Activated naive CD4-positive, alpha-beta T cell treated with anti-CD3 and anti-CD28 coated beads, Interleukin-2, amount 50 U/mL, for 16 hours (primary cell): ENCODE measurements at regions not wholly inside any gene's neighbourhood (a gene's known extent, or its start where the extent isn't known, plus 50 kb on each side); places are given as distances from the start of the nearest gene placed in this dataset.
"Not testable (repeated sequence)": the region's sequence is repeated elsewhere in the genome, so short reads cannot be mapped to it uniquely, and the experiment has no call there.

Experiments used
- DNase-seq: peaks from one replicate; pipeline ENCODE4 v3.0.0-alpha.2; 2020

DNA sequence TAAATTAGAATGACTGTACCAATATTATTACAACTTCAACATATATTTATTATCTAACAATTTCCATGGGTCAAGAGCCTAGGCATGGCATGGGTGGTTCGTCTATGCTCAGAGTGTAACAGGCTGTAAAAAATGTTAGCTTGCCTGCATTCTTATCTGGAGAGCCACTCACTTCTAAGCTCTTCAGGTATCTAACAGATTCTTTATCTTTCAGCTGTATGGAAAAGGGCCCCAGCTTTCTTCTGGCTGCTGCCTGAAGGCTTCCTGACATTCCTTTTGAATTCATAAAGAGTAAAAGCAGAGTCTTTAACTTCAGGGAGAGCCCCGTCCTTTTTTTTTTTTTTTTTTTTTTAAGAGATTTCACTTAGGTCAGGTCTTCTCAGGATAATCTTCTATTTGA is 648.8 kb downstream of the NXPH1 start:
- DNase-seq = no peak

DNA sequence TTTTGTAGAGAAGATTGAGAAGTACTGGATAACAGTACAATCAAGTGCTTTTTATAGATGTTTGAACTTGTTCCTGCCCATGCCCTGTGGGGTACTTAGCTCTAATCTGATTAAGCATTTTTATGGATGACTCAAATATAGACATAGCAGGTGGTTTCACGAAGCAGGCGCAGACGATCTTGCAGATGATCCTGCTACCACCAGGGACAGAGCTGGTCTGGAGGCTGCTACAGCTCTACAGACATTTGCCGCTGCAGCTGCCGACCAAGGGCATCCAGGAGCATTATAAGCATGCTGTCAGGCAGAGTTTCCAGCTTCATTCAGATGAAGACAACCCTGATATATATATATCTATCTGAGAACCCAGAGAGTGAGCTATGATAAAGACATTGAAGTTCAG is 650.4 kb downstream of the NXPH1 start:
- DNase-seq = no peak

DNA sequence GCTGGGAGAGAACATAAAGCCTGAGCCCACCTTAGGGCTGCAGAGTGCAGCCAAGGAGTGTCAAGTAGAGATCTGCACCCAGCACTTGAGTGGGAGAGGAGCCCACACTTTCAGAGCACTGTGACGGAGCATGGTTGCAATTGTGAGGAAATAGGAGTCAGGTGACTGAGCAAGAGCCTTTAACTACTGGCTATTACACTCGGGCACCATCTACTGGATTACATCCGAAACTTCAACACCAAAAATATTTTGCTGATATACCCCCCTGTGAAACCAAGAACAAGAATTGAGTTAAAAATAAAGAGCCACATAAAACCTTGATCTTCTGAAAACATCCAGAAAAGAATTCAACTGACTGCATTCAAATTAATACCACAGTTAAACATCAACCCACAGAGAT is 657.9 kb downstream of the NXPH1 start:
- DNase-seq = no peak

DNA sequence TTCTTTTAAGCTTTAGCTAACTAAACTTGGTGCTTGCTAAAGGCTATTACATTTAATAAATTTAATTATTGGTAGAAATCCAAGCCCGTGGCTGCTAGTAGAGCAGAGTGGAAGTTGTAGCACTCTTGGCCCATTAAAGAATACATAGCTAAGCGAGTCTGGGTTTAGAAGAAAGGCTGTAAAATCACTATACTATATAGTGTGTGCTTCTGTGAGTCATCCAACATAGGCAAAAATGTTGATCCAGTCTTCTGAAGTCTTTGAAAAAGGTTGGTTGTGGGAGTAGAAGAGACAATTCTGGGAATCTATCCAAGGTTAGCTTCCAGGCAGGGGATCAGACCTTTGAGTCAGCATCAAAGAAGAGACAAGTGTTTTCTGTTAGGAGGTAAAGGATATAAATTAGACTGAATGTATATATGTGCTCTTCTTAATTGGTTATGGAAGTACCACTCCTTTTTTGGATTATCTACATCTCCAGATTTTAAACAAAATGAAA is 664.2 kb downstream of the NXPH1 start:
- no peak for DNase-seq

DNA sequence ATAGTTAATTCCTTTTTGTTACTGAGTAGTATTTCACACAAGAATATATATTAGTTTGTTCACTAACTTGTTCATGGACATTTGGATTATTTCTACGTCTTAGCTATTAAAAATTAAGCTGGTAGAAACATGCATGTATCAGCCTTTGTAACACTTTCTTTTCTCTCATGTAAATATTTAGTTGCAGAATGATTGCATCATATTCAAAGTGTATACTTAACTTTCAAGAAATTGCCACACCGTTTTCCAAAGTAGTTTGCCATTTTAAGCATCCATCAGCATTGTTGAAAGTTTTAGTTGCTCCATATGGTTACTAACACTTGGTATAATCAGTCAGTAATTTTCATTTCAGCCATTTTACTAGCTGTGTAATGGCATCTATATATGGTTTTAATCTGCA is 666.9 kb downstream of the NXPH1 start:
- DNase-seq = no peak

DNA sequence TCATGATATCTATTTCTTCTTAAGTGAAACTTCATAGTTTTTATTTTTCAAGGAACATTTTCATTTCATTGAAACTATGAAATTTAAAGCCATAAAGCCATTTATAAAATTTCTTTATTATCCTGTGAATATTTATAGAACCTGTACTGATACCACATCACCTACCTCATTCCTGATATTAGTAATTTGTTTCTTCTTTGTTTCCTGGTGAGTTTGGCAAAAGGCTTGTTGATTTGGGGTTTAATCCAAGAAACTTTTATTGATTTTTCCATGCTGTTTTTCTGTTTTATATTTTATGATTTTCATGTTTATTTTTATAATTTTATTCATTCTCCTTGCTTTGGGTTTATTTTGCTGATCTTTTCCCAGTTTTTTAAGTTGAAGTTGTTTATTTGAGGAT is 669.4 kb downstream of the NXPH1 start:
- DNase-seq = no peak

DNA sequence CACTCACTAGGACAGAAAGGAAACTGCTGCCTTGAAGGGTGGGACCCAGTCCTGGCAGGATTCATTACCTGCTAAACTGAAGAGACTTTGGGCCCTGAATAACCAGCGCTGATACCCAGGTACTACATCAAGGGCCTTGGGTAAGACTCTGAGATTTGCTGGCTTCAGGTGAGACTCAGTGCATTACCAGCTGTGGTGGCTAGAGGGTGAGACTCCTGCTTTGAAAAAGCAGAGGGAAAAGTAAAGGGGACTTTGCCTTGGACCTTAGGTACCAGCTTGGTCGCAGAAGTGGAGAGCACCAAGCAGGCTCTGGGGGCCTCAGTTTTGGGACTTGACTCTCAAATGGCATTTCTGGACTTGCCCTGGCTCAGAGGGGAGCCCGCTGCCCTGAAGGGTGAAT is 673.3 kb downstream of the NXPH1 start:
- no peak for DNase-seq

DNA sequence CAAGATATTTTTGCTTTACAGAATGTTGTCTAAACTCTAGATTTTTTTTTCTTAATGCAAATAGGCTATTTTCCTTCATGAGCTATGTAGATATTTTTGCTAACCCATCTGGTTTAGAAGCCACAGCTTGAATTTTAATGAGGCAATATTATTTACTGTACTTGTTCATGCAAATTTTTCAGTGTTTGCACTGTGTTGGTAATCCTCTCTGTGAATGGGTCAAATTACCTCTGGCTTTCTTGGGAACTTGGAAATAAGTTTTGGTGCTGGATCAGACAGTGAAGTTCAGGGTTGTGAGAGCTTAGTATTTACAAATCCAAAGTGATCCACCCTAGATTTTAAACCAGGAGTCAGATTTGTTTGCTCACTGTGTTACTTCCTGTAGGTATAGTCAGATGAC is 686.9 kb downstream of the NXPH1 start:
- DNase-seq = no peak

DNA sequence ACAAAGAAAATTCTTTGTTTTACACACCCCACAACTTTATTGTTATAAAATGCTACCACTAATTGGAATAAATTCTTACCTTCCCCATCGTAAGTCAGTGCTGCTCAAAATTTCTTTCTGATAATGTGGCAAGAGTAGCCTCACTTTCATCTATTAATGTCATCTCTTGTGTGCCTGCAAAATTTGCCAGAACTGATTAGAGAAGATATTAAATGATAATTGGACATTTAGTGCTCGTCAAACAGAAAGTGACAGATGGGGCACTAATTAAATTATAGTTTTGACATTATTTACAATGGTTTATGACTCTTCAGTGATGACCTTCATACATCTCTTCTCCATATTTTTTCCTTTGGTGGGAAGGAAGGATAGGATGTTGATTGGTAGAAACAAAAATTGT is 690.9 kb downstream of the NXPH1 start:
- no peak for DNase-seq

DNA sequence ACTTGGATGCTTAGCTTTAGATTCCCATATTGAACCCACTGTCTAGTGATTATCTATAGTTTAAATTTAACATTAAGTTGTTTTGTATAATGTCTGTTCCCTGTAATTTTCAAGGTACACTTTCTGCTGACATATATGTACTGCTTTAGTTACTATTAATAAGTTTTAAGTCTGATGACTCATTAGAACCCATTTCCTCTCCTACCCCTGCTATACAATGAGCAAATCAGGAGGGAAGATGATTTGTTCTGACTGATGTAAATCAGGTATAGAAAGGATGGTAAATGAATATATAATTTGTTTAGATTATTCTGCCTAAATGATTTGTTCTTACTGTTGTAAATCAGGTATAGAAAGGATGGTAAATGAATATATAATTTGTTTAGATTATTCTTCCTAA is 691.8 kb downstream of the NXPH1 start:
- no peak for DNase-seq

DNA sequence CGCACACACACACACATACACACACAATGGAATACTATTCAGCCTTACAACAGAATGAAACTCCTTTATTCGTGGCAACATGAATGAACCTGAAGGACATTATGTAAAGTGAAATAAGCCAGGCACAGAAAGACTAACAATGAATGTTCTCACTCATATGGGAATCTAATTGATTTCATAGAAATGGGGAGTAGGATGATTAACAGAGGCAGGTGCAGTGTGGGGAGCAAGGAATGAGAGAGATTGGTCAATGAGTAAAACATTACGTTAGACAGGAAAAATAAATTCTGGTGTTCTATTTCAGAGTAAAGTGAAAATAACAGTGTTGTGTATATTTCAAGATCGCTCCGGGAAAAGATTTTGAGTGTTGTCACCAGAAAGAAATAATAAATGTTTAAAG is 694.5 kb downstream of the NXPH1 start:
- no peak for DNase-seq

DNA sequence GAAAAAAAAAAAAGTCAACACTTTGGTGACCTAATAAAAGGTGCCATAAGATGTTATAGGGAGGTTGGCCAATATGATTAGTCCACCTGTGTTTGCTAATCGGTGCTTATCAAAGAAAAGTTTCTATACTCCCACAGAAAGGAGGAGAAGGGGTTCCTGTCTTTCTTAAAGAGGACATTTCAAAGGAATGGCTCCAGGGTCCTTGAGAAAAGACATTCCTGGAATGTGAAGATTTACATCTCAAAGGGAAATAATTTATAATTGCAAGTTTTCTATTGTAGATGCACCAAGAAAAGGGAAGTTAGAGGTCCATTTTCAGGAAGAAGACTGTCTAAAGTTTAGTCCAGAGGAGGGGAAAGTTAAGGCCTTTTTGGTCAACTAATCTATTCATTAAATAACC is 715.3 kb downstream of the NXPH1 start:
- DNase-seq = no peak

DNA sequence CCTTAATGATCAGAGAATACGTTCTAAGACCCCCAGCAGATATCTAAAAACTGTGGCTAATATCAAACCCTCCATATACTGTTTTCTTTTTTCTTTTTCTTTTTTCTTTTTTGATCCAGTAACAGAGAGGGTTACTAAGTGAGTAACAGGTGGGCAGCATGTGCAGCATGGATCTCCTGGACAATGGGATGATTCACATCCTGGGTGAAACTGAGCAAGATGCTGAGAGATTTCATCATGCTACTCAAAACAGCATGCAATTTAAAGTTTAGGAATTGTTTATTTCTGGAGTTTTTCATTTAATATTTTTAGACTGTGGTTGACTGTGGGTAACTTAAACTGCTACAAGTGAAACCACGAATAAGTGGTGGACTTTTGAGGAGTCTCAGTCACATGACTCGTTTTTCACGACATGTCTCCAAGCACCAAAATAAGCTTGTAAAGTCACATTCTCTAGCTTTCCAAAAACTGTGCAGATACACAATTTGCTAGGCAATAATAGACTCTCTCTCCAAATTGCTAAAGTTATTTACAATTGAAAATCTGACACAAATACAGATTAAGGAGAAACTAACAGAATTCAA is 716.2 kb downstream of the NXPH1 start:
- DNase-seq = no peak

DNA sequence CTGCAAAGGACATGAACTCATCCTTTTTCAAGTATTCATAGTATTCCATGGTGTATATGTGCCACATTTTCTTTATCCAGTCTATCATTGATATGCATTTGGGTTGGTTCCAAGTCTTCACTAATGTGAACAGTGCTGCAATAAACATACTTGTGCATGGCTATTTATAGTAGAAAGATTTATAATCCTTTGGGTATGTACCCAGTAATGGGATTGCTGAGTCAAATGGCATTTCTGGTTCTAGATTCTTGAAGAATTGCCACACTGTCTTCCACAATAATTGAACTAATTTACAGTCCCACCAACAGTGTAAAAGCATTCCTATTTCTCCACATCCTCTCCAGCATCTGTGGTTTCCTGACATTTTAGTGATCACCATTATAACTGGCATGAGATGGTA is 730.3 kb downstream of the NXPH1 start:
- DNase-seq = not testable (repeated sequence)

DNA sequence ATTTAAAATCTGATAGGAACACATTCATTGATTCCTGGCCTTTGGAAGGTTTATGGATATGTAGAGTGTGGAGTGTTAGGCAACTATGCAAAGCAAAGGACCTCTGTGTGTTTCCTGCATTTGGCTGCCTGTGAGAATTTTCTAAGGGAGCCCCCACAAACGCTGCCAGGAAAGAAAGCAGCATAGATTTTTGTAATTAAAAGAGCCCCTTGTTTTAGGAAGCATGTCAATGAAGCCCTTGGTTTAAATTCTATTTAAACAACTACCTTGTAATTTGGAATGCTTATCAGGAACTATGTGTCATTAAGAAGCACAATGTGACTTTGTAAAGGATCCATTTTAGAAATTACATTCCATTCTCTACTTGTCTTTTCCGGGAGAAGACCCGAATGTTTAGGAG is 742.5 kb downstream of the NXPH1 start:
- DNase-seq = no peak

DNA sequence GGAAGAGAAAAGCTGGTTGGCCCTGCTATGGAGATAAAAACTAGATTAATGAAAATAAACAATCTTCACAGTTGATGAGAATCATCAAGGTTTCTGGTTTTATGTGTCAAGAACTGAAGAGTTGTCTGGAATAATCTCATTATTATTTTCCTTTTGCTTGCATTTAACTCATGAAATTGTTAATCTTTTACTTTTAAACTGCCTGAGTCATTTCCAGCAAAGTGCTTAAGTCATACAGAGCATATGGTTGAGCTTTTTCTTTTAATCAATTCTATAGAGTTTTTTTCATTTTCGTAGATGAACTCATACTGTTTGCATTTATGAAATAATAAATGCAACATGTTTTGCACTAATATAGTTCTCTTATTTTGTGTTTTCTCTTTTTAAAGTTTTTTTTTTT is 747.9 kb downstream of the NXPH1 start:
- DNase-seq = no peak

DNA sequence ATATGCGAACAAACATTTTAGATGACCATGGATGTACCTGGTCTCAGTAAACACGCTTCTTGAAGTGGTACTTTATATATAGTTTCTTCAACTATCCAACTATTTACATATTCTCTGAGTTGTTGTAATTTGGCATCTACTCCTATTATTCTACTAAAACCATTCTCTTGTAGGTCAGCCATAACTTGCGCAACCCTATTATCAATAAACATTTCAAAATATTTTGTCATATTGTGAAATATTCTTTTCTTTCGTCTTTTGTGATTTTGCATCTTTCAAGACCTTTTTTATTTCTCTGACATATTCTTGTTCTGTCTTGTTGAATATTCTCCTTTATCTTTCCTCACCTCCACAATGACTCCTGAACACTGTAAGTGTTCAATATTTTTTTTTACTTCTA is 753.3 kb downstream of the NXPH1 start:
- DNase-seq = no peak

DNA sequence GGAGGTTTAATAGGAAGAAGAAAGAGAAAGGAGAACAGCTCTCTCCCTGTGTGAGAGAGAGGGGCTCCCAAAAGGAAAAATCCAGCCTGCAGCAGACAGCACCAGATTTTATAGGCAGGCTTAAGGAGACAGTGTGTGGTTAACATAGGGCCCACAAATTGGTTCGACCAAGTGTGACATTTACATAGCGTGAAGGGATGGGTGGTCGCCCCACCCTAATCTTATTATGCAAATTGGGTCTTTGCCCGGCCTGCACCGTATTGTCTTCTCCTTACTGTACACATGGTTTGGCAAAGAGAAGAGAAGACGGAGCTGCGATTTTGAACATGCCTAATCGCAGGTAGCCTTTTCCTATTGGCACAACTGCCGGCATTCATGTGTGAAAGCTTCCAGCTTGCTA is 756.3 kb downstream of the NXPH1 start:
- DNase-seq = no peak

DNA sequence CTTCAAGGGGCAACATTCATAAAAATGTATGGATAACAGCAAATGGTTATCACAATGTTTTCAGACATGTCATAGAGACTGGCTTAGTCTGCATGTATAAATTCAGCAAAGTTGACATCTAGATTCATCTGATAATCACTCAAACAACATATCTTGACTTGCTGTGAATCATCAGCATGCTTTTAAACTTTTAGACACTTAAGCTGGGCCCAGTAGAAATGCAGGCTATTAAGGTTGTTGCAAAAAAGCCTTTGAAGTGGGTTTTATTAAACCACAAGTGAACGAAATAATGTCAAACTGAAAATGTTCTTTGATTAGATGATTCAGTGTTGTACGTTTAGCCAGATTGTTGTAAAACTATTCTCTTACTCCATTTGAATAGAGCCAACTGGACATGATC is 759.6 kb downstream of the NXPH1 start:
- no peak for DNase-seq

DNA sequence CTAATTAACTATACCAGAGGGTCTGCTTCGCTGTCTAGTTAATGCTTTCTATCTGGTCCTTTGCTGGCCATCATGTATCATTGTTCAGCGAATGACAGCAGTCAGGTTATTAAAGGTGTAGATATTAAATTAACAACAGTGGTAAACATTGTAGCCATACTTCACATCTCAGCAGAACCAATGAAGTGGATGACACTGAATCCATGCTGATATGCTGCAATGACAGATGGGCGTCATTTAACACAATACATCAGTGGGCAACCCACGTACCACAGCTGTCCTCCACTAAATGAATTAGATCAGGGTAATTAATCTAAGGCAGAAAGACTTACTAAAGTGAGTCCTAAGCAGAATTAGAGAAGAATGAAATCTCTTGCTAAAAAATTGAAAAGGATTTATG is 767.2 kb downstream of the NXPH1 start:
- DNase-seq = no peak

DNA sequence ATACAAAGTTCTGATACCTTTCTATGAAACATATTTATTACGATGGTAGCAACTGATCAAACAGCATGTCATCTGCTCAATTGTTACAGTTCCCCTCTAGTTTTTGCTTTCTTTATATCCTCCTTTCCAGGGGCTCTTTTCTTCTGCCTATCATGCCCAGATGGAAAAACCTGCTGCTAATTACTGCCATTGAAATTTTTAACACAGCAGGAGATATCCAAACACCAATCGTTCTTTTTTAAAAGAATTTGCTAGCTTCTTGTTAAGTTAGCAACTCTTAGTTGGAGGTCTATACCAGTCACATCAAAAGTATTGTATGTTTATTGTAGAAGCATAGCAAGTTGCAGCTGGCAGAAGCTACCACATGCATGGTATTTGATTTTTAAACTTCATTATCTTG is 768.5 kb downstream of the NXPH1 start:
- DNase-seq = no peak

DNA sequence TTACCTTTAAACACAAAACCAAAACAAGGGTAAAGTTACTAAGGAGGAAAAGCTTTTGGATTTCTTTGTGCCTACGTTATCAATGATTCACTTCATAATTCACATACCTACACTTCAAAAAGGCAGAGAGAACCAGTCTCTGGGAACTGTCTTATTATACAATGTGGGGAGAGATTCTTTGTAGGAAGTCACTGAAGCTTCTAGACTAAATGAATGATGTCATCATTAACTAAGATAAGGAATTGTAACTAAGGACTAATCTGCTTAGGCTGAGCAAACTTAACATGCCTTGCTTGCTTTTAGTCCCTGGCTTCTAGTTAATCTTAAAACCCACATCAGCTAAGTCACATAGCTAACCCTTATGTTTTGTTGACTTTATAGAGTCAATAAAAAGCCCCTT is 771.2 kb downstream of the NXPH1 start:
- DNase-seq = no peak

DNA sequence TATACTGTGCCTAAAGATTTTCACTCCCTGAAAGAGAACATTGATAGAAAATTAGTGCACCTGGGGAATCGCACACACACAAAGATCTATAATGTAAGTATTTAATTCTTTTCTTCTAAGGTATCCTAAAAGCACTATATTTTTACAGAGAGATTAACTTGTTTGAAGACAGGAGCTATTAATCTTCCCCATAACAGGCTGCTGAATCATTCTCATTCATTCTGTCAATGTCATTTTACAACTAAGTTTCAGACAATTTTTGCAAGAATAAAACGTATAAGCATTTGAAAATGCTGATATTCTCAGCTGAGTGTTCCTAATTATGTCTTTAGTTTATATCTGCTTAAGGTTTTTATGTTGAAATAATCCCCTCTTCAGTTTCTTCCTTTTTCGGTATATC is 776.7 kb downstream of the NXPH1 start:
- DNase-seq = no peak

DNA sequence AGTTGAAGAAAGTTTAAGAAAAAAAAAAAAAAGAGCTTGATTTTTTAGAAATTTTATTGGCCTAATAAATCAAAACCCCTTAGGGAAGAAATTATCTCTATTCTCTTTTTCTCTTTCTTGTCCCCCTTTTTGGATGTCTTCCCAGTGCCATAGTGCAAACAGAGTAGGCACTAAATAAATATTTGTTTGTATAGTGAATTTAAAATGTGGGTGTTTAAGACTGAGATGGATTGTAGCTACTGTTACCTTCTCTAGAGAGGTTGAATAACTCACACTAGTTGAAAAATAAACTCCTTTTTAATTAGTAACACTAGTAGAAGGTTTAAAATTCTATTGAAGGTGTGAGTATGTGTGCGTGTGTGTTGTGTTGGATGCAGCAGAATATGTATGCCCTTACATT is 783.8 kb downstream of the NXPH1 start:
- no peak for DNase-seq

DNA sequence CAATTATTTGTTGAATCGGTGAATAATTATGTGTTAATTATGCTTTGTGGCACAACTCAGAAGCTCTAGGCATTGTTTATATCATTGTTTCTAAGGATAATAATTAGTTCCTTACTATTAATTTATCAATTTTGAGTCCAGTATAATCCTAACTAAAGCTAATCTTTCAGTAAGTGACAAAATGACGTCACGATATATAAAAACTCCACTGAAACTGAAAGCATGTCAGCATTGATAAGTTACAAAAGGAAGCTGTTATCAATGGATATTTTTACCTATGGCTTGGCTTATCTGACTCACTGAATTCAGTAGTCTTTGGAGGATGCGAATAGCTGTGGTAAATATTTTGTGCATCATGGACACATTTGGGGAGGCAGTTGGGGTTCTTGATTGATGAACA is 793.1 kb downstream of the NXPH1 start:
- no peak for DNase-seq

DNA sequence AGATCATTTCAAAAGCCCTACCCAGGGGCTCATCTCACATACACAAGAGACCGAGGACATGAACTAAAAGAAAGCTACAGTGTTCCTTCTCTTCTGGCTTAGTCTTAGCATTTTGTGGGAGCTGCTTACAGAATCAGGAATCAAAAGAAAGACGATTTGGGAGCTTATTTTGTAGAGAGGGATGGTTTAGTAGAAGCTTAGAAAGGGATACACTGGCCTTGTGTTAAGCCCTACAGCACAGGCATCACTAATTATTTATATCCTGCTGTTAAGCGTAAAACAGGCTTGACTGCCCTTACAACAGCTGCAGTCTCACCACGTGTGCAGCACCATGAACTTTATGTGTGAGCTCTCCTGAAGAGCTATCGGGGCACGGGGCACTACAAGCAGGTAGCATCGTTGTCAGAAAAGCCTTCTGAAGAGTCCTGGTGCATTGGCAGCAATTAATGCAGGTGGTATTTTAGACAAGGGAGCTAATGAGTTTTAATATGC is 798.3 kb downstream of the NXPH1 start:
- DNase-seq = no peak
